ENCODE measurements at regions not wholly inside any gene's neighbourhood (a gene's known extent, or its start where the extent isn't known, plus 50 kb on each side); places are given as distances from the start of the nearest gene placed in this dataset.

DNA sequence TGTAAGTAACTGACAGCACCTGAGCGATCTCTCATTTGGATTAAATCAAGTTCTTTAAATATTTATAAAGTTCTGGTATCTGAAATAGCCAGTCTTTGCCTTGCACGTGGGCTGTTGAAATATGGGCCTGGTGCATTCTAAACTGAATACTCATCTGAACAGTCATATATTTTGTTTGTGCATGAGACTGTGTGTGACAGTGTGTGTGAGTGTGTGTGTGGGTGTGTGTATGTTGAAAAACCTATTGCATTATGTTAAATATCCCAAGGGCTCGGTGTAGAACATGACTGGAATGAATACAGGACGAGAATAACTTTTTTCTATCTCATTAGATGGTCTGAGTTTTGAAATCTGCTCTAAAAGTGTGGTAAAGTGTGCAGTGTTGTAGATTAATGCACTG is 82.4 kb upstream of the TOX3 start (continued):
- TF ChIP-seq KDM4A (IDR thresholded peaks at IDR 0.05; ENCODE audit: low read depth, low read length, severe bottlenecking) (no peak), ASH2L (IDR thresholded peaks at IDR 0.05; ENCODE audit: low read length) (no peak), CREB1 (IDR thresholded peaks at IDR 0.05) (no peak), POU5F1 (IDR thresholded peaks at IDR 0.05; ENCODE audit: low read depth, low read length) (no peak), KDM5A (IDR thresholded peaks at IDR 0.05; ENCODE audit: low read length) (no peak), RAD21 (IDR thresholded peaks at IDR 0.05 in 1 of 2, conservative IDR thresholded peaks at IDR 0.05 in 1 of 2; ENCODE audit: low read depth in 2 of 2, low read length in 2 of 2) (no peak), HDAC2 (IDR thresholded peaks at IDR 0.05; ENCODE audit: borderline replicate concordance in 1 of 2, low read depth in 2 of 2, low read length in 2 of 2) (no peak)
- TF ChIP-seq, protein P1, sequence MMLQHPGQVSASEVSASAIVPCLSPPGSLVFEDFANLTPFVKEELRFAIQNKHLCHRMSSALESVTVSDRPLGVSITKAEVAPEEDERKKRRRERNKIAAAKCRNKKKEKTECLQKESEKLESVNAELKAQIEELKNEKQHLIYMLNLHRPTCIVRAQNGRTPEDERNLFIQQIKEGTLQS (IDR thresholded peaks at IDR 0.05; ENCODE audit: insufficient read depth, low read depth, low read length), result no peak
- TF ChIP-seq, protein P2, sequence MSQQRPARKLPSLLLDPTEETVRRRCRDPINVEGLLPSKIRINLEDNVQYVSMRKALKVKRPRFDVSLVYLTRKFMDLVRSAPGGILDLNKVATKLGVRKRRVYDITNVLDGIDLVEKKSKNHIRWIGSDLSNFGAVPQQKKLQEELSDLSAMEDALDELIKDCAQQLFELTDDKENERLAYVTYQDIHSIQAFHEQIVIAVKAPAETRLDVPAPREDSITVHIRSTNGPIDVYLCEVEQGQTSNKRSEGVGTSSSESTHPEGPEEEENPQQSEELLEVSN (IDR thresholded peaks at IDR 0.05), result no peak
